ENCODE measurements at regions not wholly inside any gene's neighbourhood (a gene's known extent, or its start where the extent isn't known, plus 50 kb on each side); places are given as distances from the start of the nearest gene placed in this dataset.
"Not testable (repeated sequence)": the region's sequence is repeated elsewhere in the genome, so short reads cannot be mapped to it uniquely, and the experiment has no call there.

DNA sequence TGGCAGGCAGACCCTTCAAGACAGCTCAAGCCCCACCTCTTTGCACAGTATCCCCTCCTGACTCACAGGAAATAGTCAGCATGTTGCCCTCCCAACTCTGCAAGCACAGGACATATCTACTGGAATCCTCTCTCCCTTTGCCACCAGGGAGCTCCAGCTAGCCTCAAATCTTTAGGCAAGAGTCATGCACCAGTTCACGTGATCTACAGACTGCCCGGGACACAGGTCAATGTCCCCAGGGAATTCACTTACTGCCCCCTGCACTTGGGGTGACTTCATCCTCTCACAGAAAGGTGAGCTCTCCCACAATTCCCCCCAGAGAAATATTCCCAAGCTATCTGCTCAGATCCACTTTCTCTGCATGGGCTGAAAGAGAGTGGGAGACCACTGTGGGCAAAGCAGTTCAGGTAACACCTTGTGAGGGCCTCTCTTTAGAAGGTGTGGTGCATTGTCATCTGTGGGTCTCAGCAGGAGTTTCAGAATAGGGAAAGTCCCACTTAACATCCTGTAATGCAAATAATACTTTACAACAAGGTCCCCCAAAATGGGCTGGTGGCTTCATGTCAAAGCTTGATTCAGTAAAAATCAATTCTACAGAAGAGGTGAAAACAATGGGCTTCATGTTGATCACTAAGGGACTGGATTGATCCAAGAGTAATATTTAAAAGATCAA lies 129.9 kb downstream of the NOC3L start:
- Mint-ChIP-seq H3K36me3 (ENCODE audit: low read depth) (no peaks in the 10 kb centered on the region), H3K27me3 (ENCODE audit: low read depth) (peaks cover 15% of the 10 kb centered on the region), H3K9me3 (no peaks in the 10 kb centered on the region), H3K27ac (no peak overlapping the region), H3K4me1 (ENCODE audit: low read depth) (no peaks in the 10 kb centered on the region), H3K4me3 (no peak overlapping the region)
- DNase-seq: no peak
- intact Hi-C loops (cut with micrococcal nuclease): no loop called here
- CTCF ChIA-PET: no interaction called here

DNA sequence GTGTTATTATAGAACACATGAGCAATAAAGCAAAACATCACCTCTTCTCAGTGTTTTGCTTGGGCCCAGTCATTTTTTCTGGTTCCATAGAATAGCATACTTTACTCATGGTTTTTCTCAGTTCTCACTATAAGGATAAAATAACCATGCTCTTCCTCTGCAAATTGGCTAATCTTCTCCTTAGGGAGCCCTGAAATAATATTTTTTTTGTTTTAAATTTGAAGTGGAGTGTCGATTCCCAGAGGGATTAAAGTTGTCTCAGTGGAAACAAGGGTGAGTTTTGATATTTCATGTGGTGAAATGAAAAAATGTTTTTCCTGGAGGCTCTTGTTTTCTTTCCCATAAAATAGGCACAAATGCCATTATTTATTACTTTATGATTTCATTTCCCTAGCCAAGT lies 127.3 kb downstream of the NOC3L start:
- Mint-ChIP-seq H3K27me3 (ENCODE audit: low read depth) (peaks cover 15% of the 10 kb centered on the region), H3K4me3 (no peak overlapping the region), H3K27ac (no peak overlapping the region), H3K36me3 (ENCODE audit: low read depth) (no peaks in the 10 kb centered on the region), H3K9me3 (no peaks in the 10 kb centered on the region), H3K4me1 (ENCODE audit: low read depth) (no peaks in the 10 kb centered on the region)
- DNase-seq: no peak
- CTCF ChIA-PET: no interaction called here
- intact Hi-C loops (cut with micrococcal nuclease): no loop called here

GRCh38 chr10:94238006-94238617 lies 124.6 kb downstream of the NOC3L start:
- no peaks in the 10 kb centered on the region for H3K9me3 Mint-ChIP-seq
- H3K36me3 Mint-ChIP-seq (ENCODE audit: low read depth): no peaks in the 10 kb centered on the region
- peaks cover 18% of the 10 kb centered on the region for H3K27me3 Mint-ChIP-seq (ENCODE audit: low read depth)
- no peak overlapping the region for H3K4me3 Mint-ChIP-seq
- intact Hi-C loops (cut with micrococcal nuclease): no loop called here
- CTCF ChIA-PET: no interaction called here
- H3K27ac Mint-ChIP-seq: no peak overlapping the region
- H3K4me1 Mint-ChIP-seq (ENCODE audit: low read depth): no peaks in the 10 kb centered on the region
- DNase-seq: no peak

DNA sequence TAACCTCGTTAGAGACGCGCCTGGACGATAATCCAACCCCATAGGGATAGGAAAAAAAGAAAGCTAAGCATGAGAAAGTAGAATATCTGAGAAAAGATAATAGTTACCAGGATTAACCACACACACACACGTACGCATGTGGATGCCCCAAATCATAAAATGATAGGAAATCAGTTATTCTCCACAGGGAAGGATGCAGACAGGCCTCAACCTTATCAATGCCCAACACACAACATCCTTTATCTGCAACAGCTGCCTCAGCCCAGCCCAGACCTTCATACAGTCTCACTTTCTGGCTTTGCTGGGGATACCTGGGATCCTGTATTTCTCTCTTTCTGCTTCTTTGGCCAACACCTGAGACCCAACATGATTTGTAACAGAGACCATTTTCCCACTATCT lies 123.0 kb downstream of the NOC3L start:
- Mint-ChIP-seq H3K36me3 (ENCODE audit: low read depth) (no peaks in the 10 kb centered on the region), H3K27me3 (ENCODE audit: low read depth) (peaks cover 17% of the 10 kb centered on the region), H3K9me3 (no peaks in the 10 kb centered on the region), H3K4me1 (ENCODE audit: low read depth) (no peaks in the 10 kb centered on the region), H3K4me3 (no peak overlapping the region), H3K27ac (no peak overlapping the region)
- no peak for DNase-seq
- intact Hi-C loops (cut with micrococcal nuclease): no loop called here
- CTCF ChIA-PET: no interaction called here

GRCh38 chr10:94240491-94240890 lies 122.2 kb downstream of the NOC3L start:
- H3K9me3 Mint-ChIP-seq: no peaks in the 10 kb centered on the region
- intact Hi-C loops (cut with micrococcal nuclease): no loop called here
- H3K36me3 Mint-ChIP-seq (ENCODE audit: low read depth): no peaks in the 10 kb centered on the region
- H3K4me3 Mint-ChIP-seq: no peak overlapping the region
- DNase-seq: no peak
- CTCF ChIA-PET: no interaction called here
- no peaks in the 10 kb centered on the region for H3K4me1 Mint-ChIP-seq (ENCODE audit: low read depth)
- H3K27me3 Mint-ChIP-seq (ENCODE audit: low read depth): peaks cover 17% of the 10 kb centered on the region
- no peak overlapping the region for H3K27ac Mint-ChIP-seq

DNA sequence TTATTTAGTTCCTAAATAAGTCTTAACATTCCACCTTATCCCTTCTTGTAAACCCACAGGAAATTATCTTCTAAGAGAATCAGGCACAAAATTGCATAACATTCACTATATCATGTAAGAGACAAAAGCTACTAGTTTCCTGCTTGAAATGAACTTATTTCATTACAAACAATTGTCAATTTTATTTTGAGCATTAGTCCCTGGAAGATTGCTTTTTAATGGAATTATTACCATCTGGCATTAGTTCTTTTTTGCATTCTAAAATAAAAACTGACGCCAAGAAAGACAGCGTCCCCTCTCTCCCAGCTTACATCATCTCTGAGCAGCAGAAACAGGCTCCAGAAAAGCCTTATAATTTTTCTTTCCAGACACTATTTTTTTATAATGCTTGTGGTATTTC lies 121.8 kb downstream of the NOC3L start:
- peaks cover 17% of the 10 kb centered on the region for H3K27me3 Mint-ChIP-seq (ENCODE audit: low read depth)
- intact Hi-C loops (cut with micrococcal nuclease): no loop called here
- no peaks in the 10 kb centered on the region for H3K9me3 Mint-ChIP-seq
- CTCF ChIA-PET: no interaction called here
- H3K4me3 Mint-ChIP-seq: no peak overlapping the region
- H3K4me1 Mint-ChIP-seq (ENCODE audit: low read depth): no peaks in the 10 kb centered on the region
- no peak overlapping the region for H3K27ac Mint-ChIP-seq
- no peak for DNase-seq
- H3K36me3 Mint-ChIP-seq (ENCODE audit: low read depth): no peaks in the 10 kb centered on the region

GRCh38 chr10:94251098-94251497 lies 111.6 kb downstream of the NOC3L start:
- no peak overlapping the region for H3K27ac Mint-ChIP-seq
- no peaks in the 10 kb centered on the region for H3K4me1 Mint-ChIP-seq (ENCODE audit: low read depth)
- H3K27me3 Mint-ChIP-seq (ENCODE audit: low read depth): peaks cover 13% of the 10 kb centered on the region
- CTCF ChIA-PET: interaction anchor here (1.1 kb wide), 1 partner anchor 169 kb away, joined by 3 read pairs; no protein-coding TSS in a partner anchor
- DNase-seq: no peak
- H3K36me3 Mint-ChIP-seq (ENCODE audit: low read depth): no peaks in the 10 kb centered on the region
- intact Hi-C loops (cut with micrococcal nuclease): no loop called here
- H3K9me3 Mint-ChIP-seq: no peaks in the 10 kb centered on the region
- no peak overlapping the region for H3K4me3 Mint-ChIP-seq

DNA sequence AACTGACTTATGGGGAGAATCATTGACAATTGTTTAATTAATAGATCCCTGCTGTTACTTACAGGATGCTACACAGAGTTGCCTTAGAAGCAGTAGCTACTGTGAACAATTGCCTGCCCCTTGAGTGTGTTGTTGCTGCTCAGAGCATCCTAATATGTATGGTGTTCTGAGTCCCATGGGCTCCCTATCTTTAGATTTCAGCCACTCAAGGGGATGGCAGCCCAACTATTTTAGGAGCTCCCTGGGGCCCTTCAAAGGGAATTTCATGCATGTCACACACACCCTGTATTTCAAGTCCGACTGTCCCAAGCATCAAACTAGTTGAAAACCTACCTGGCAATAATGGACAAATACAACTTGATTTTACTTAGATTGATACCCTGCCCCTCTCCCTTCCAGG lies 111.2 kb downstream of the NOC3L start:
- DNase-seq: no peak
- Mint-ChIP-seq H3K4me3 (no peak overlapping the region), H3K27ac (no peak overlapping the region), H3K36me3 (ENCODE audit: low read depth) (no peaks in the 10 kb centered on the region), H3K27me3 (ENCODE audit: low read depth) (peaks cover 13% of the 10 kb centered on the region), H3K9me3 (no peaks in the 10 kb centered on the region), H3K4me1 (ENCODE audit: low read depth) (no peaks in the 10 kb centered on the region)
- CTCF ChIA-PET: no interaction called here
- intact Hi-C loops (cut with micrococcal nuclease): no loop called here

- H3K36me3 Mint-ChIP-seq (ENCODE audit: low read depth); DNase-seq; intact Hi-C loops (cut with micrococcal nuclease); H3K27ac Mint-ChIP-seq; H3K27me3 Mint-ChIP-seq (ENCODE audit: low read depth); H3K4me1 Mint-ChIP-seq (ENCODE audit: low read depth); H3K9me3 Mint-ChIP-seq; H3K4me3 Mint-ChIP-seq: not testable (repeated sequence)
- CTCF ChIA-PET: interaction anchor here (0.5 kb wide), 1 partner anchor 62 kb away, joined by 4 read pairs; no protein-coding TSS in a partner anchor
Observed at GRCh38 chr10:94257407-94257806, 105.3 kb downstream of the NOC3L start.

- Mint-ChIP-seq H3K27ac (no peak overlapping the region), H3K36me3 (ENCODE audit: low read depth) (no peaks in the 10 kb centered on the region), H3K27me3 (ENCODE audit: low read depth) (peaks cover 8% of the 10 kb centered on the region), H3K4me1 (ENCODE audit: low read depth) (no peaks in the 10 kb centered on the region), H3K9me3 (no peaks in the 10 kb centered on the region), H3K4me3 (no peak overlapping the region)
- intact Hi-C loops (cut with micrococcal nuclease): no loop called here
- CTCF ChIA-PET: no interaction called here
- DNase-seq: no peak
Observed at GRCh38 chr10:94260455-94260854, 102.3 kb downstream of the NOC3L start.

DNA sequence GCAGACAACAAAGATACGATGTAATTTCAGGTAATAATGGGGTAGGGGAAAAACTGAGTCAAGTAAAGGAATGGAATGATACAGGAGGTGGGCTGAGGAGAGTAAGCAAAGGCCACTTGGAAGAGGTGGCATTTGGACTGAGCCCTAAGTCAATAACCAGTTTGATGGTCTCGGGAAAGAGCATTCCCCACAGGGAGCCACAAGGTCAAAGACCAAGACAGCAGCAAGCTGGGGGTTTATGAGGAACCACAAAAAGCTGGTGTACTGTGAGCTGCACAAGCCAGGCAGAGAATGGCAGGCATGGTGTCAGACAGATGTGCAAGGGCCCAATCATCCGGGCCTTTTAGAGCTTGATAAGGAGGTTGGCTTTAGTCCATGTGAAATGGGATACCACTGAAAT lies 98.7 kb downstream of the NOC3L start:
- H3K27ac Mint-ChIP-seq: no peak overlapping the region
- intact Hi-C loops (cut with micrococcal nuclease): no loop called here
- H3K27me3 Mint-ChIP-seq (ENCODE audit: low read depth): peaks cover 11% of the 10 kb centered on the region
- H3K4me3 Mint-ChIP-seq: no peak overlapping the region
- DNase-seq: no peak
- H3K4me1 Mint-ChIP-seq (ENCODE audit: low read depth): no peaks in the 10 kb centered on the region
- CTCF ChIA-PET: no interaction called here
- H3K36me3 Mint-ChIP-seq (ENCODE audit: low read depth): no peaks in the 10 kb centered on the region
- no peaks in the 10 kb centered on the region for H3K9me3 Mint-ChIP-seq

- Mint-ChIP-seq H3K4me3 (no peak overlapping the region), H3K27me3 (ENCODE audit: low read depth) (peaks cover 11% of the 10 kb centered on the region), H3K4me1 (ENCODE audit: low read depth) (no peaks in the 10 kb centered on the region), H3K9me3 (no peaks in the 10 kb centered on the region), H3K27ac (no peak overlapping the region), H3K36me3 (ENCODE audit: low read depth) (no peaks in the 10 kb centered on the region)
- no peak for DNase-seq
- intact Hi-C loops (cut with micrococcal nuclease): no loop called here
- CTCF ChIA-PET: interaction anchor here (1.2 kb wide), 1 partner anchor 54 kb away, joined by 3 read pairs; no protein-coding TSS in a partner anchor
Observed at GRCh38 chr10:94266091-94266490, 96.6 kb downstream of the NOC3L start.

GRCh38 chr10:94268652-94269051 lies 94.1 kb downstream of the NOC3L start:
- H3K27me3 Mint-ChIP-seq (ENCODE audit: low read depth): peaks cover 6% of the 10 kb centered on the region
- H3K4me1 Mint-ChIP-seq (ENCODE audit: low read depth): no peaks in the 10 kb centered on the region
- H3K27ac Mint-ChIP-seq: no peak overlapping the region
- CTCF ChIA-PET: no interaction called here
- H3K36me3 Mint-ChIP-seq (ENCODE audit: low read depth): peaks cover 2% of the 10 kb centered on the region
- no peak overlapping the region for H3K4me3 Mint-ChIP-seq
- H3K9me3 Mint-ChIP-seq: peaks cover 13% of the 10 kb centered on the region
- intact Hi-C loops (cut with micrococcal nuclease): no loop called here
- DNase-seq: no peak
